DMS153 treated with DMSO at 0.1 percent for 48 hours (cell line): ENCODE measurements at regions not wholly inside any gene's neighbourhood (a gene's known extent, or its start where the extent isn't known, plus 50 kb on each side); places are given as distances from the start of the nearest gene placed in this dataset.

ENCODE experiments used
- DNase-seq: peaks from one replicate; lab custom pipeline; 2025; ENCODE audit not compliant: unreplicated experiment; lab: John Stamatoyannopoulos, UW

GRCh38 chr2:75287624-75288316 is 88.5 kb upstream of the TACR1 start:
- DNase-seq, result no peak

GRCh38 chr2:75284345-75284744 is 85.0 kb upstream of the TACR1 start:
- no peak for DNase-seq

GRCh38 chr2:75278821-75279379 is 79.6 kb upstream of the TACR1 start:
- no peak for DNase-seq

- no peak for DNase-seq
Observed at GRCh38 chr2:75278314-75278713, 79.0 kb upstream of the TACR1 start.

- DNase-seq, result no peak
Observed at GRCh38 chr2:75277111-75277510, 77.8 kb upstream of the TACR1 start.

- no peak for DNase-seq
Observed at GRCh38 chr2:75276093-75277029, 77.0 kb upstream of the TACR1 start.

GRCh38 chr2:75274936-75275335 is 75.6 kb upstream of the TACR1 start:
- DNase-seq, result no peak

- no peak for DNase-seq
Observed at GRCh38 chr2:75268112-75268511, 68.8 kb upstream of the TACR1 start.

GRCh38 chr2:75261923-75262322 is 62.6 kb upstream of the TACR1 start:
- no peak for DNase-seq

GRCh38 chr2:75260946-75261345 is 61.6 kb upstream of the TACR1 start:
- no peak for DNase-seq

- no peak for DNase-seq
Observed at GRCh38 chr2:75258620-75259019, 59.3 kb upstream of the TACR1 start.

- no peak for DNase-seq
Observed at GRCh38 chr2:75256485-75256884, 57.2 kb upstream of the TACR1 start.

GRCh38 chr2:75253526-75253925 is 54.2 kb upstream of the TACR1 start:
- no peak for DNase-seq

- no peak for DNase-seq
Observed at GRCh38 chr2:75251896-75252295, 52.6 kb upstream of the TACR1 start.
